ENCODE measurements at regions not wholly inside any gene's neighbourhood (a gene's known extent, or its start where the extent isn't known, plus 50 kb on each side); places are given as distances from the start of the nearest gene placed in this dataset.

- Mint-ChIP-seq H3K27ac (no peak overlapping the region), H3K36me3 (ENCODE audit: low read depth) (no peaks in the 10 kb centered on the region), H3K9me3 (no peaks in the 10 kb centered on the region), H3K4me1 (ENCODE audit: low read depth) (no peaks in the 10 kb centered on the region), H3K27me3 (ENCODE audit: low read depth) (no peaks in the 10 kb centered on the region), H3K4me3 (no peak overlapping the region)
These were observed 1170.4 kb upstream of the ZEB2 start for GRCh38 chr2:145690183-145690778.

- H3K27ac Mint-ChIP-seq, result no peak overlapping the region
- H3K27me3 Mint-ChIP-seq (ENCODE audit: low read depth), result no peaks in the 10 kb centered on the region
- H3K9me3 Mint-ChIP-seq, result no peaks in the 10 kb centered on the region
- no peaks in the 10 kb centered on the region for H3K4me1 Mint-ChIP-seq (ENCODE audit: low read depth)
- H3K36me3 Mint-ChIP-seq (ENCODE audit: low read depth), result no peaks in the 10 kb centered on the region
- no peak overlapping the region for H3K4me3 Mint-ChIP-seq
These were observed 1169.4 kb upstream of the ZEB2 start for GRCh38 chr2:145689277-145689676.

GRCh38 chr2:145688156-145688555 is 1168.2 kb upstream of the ZEB2 start:
- H3K27me3 Mint-ChIP-seq (ENCODE audit: low read depth), result no peaks in the 10 kb centered on the region
- H3K4me3 Mint-ChIP-seq, result no peak overlapping the region
- no peaks in the 10 kb centered on the region for H3K9me3 Mint-ChIP-seq
- H3K27ac Mint-ChIP-seq, result no peak overlapping the region
- H3K4me1 Mint-ChIP-seq (ENCODE audit: low read depth), result no peaks in the 10 kb centered on the region
- H3K36me3 Mint-ChIP-seq (ENCODE audit: low read depth), result no peaks in the 10 kb centered on the region

- Mint-ChIP-seq H3K36me3 (ENCODE audit: low read depth) (no peaks in the 10 kb centered on the region), H3K4me3 (no peak overlapping the region), H3K27me3 (ENCODE audit: low read depth) (no peaks in the 10 kb centered on the region), H3K4me1 (ENCODE audit: low read depth) (no peaks in the 10 kb centered on the region), H3K9me3 (no peaks in the 10 kb centered on the region), H3K27ac (no peak overlapping the region)
These were observed 1167.7 kb upstream of the ZEB2 start for GRCh38 chr2:145687442-145688134.

- Mint-ChIP-seq H3K9me3 (no peaks in the 10 kb centered on the region), H3K4me3 (no peak overlapping the region), H3K27ac (no peak overlapping the region), H3K36me3 (ENCODE audit: low read depth) (no peaks in the 10 kb centered on the region), H3K27me3 (ENCODE audit: low read depth) (no peaks in the 10 kb centered on the region), H3K4me1 (ENCODE audit: low read depth) (no peaks in the 10 kb centered on the region)
These were observed 1165.6 kb upstream of the ZEB2 start for GRCh38 chr2:145685383-145686050.

GRCh38 chr2:145682546-145683157 is 1162.7 kb upstream of the ZEB2 start:
- H3K4me1 Mint-ChIP-seq (ENCODE audit: low read depth), result no peaks in the 10 kb centered on the region
- no peaks in the 10 kb centered on the region for H3K27me3 Mint-ChIP-seq (ENCODE audit: low read depth)

GRCh38 chr2:145680276-145680675 is 1160.4 kb upstream of the ZEB2 start:
- Mint-ChIP-seq H3K9me3 (peaks cover 3% of the 10 kb centered on the region), H3K27me3 (ENCODE audit: low read depth) (no peaks in the 10 kb centered on the region), H3K27ac (no peak overlapping the region), H3K36me3 (ENCODE audit: low read depth) (no peaks in the 10 kb centered on the region), H3K4me1 (ENCODE audit: low read depth) (no peaks in the 10 kb centered on the region), H3K4me3 (no peak overlapping the region)

More at GRCh38 chr2:145682546-145683157, 1162.7 kb upstream of the ZEB2 start:
- no peak overlapping the region for H3K4me3 Mint-ChIP-seq
- H3K27ac Mint-ChIP-seq, result no peak overlapping the region
- H3K36me3 Mint-ChIP-seq (ENCODE audit: low read depth), result no peaks in the 10 kb centered on the region
- no peaks in the 10 kb centered on the region for H3K9me3 Mint-ChIP-seq

- Mint-ChIP-seq H3K27me3 (ENCODE audit: low read depth) (no peaks in the 10 kb centered on the region), H3K9me3 (peaks cover 3% of the 10 kb centered on the region), H3K36me3 (ENCODE audit: low read depth) (no peaks in the 10 kb centered on the region), H3K4me3 (no peak overlapping the region), H3K27ac (no peak overlapping the region), H3K4me1 (ENCODE audit: low read depth) (no peaks in the 10 kb centered on the region)
These were observed 1157.5 kb upstream of the ZEB2 start for GRCh38 chr2:145677371-145677770.

- Mint-ChIP-seq H3K9me3 (peaks cover 3% of the 10 kb centered on the region), H3K27me3 (ENCODE audit: low read depth) (no peaks in the 10 kb centered on the region), H3K27ac (no peak overlapping the region), H3K4me1 (ENCODE audit: low read depth) (no peaks in the 10 kb centered on the region), H3K36me3 (ENCODE audit: low read depth) (no peaks in the 10 kb centered on the region), H3K4me3 (no peak overlapping the region)
These were observed 1154.8 kb upstream of the ZEB2 start for GRCh38 chr2:145674705-145675104.

- Mint-ChIP-seq H3K9me3 (no peaks in the 10 kb centered on the region), H3K36me3 (ENCODE audit: low read depth) (no peaks in the 10 kb centered on the region), H3K27ac (no peak overlapping the region), H3K4me1 (ENCODE audit: low read depth) (no peaks in the 10 kb centered on the region), H3K4me3 (no peak overlapping the region), H3K27me3 (ENCODE audit: low read depth) (no peaks in the 10 kb centered on the region)
These were observed 1149.4 kb upstream of the ZEB2 start for GRCh38 chr2:145669301-145669700.

GRCh38 chr2:145666552-145666951 is 1146.6 kb upstream of the ZEB2 start:
- Mint-ChIP-seq H3K4me1 (ENCODE audit: low read depth) (no peaks in the 10 kb centered on the region), H3K4me3 (no peak overlapping the region), H3K27ac (no peak overlapping the region), H3K9me3 (no peaks in the 10 kb centered on the region), H3K36me3 (ENCODE audit: low read depth) (no peaks in the 10 kb centered on the region), H3K27me3 (ENCODE audit: low read depth) (no peaks in the 10 kb centered on the region)

GRCh38 chr2:145657265-145657664 is 1137.3 kb upstream of the ZEB2 start:
- no peaks in the 10 kb centered on the region for H3K36me3 Mint-ChIP-seq (ENCODE audit: low read depth)
- H3K4me3 Mint-ChIP-seq, result no peak overlapping the region
- no peak overlapping the region for H3K27ac Mint-ChIP-seq
- H3K4me1 Mint-ChIP-seq (ENCODE audit: low read depth), result no peaks in the 10 kb centered on the region
- H3K9me3 Mint-ChIP-seq, result no peaks in the 10 kb centered on the region
- no peaks in the 10 kb centered on the region for H3K27me3 Mint-ChIP-seq (ENCODE audit: low read depth)

GRCh38 chr2:145655165-145655765 is 1135.3 kb upstream of the ZEB2 start:
- no peaks in the 10 kb centered on the region for H3K36me3 Mint-ChIP-seq (ENCODE audit: low read depth)
- H3K4me1 Mint-ChIP-seq (ENCODE audit: low read depth), result no peaks in the 10 kb centered on the region
- no peak overlapping the region for H3K4me3 Mint-ChIP-seq
- no peak overlapping the region for H3K27ac Mint-ChIP-seq
- H3K27me3 Mint-ChIP-seq (ENCODE audit: low read depth), result no peaks in the 10 kb centered on the region
- H3K9me3 Mint-ChIP-seq, result no peaks in the 10 kb centered on the region

- Mint-ChIP-seq H3K36me3 (ENCODE audit: low read depth) (no peaks in the 10 kb centered on the region), H3K4me3 (no peak overlapping the region), H3K4me1 (ENCODE audit: low read depth) (no peaks in the 10 kb centered on the region)
These were observed 1134.8 kb upstream of the ZEB2 start for GRCh38 chr2:145654746-145655145.

More at GRCh38 chr2:145654746-145655145, 1134.8 kb upstream of the ZEB2 start:
- Mint-ChIP-seq H3K27ac (no peak overlapping the region), H3K9me3 (no peaks in the 10 kb centered on the region), H3K27me3 (ENCODE audit: low read depth) (no peaks in the 10 kb centered on the region)

All from T-helper 1 cell treated with Interleukin-12 subunit alpha and Interleukin-12 subunit beta and Interleukin-4 antibody, amounts not matched to agents 30 μg/mL and 1 μg/mL, for 36 hours (primary cell).